ENCODE measurements at regions not wholly inside any gene's neighbourhood (a gene's known extent, or its start where the extent isn't known, plus 50 kb on each side); places are given as distances from the start of the nearest gene placed in this dataset.
"Not testable (repeated sequence)": the region's sequence is repeated elsewhere in the genome, so short reads cannot be mapped to it uniquely, and the experiment has no call there.

- ATAC-seq (no peak), DNase-seq (ENCODE audit: low spot score) (no peak)
- intact Hi-C loops (cut with DNase I) = no loop called here
Measured at GRCh38 chr12:127599436-127599835, 667.5 kb upstream of the TMEM132C start.

- intact Hi-C loops (cut with DNase I) = no loop called here
- DNase-seq (ENCODE audit: low spot score) = no peak
- ATAC-seq = no peak
Measured at GRCh38 chr12:127600211-127600610, 666.8 kb upstream of the TMEM132C start.

GRCh38 chr12:127606476-127607015 lies 660.4 kb upstream of the TMEM132C start:
- intact Hi-C loops (cut with DNase I) = no loop called here
- ATAC-seq (no peak), DNase-seq (ENCODE audit: low spot score) (no peak)

- ATAC-seq (no peak), DNase-seq (ENCODE audit: low spot score) (no peak)
- intact Hi-C loops (cut with DNase I) = no loop called here
Measured at GRCh38 chr12:127607146-127607725, 659.7 kb upstream of the TMEM132C start.

GRCh38 chr12:127608359-127608758 lies 658.6 kb upstream of the TMEM132C start:
- ATAC-seq; DNase-seq (ENCODE audit: low spot score); intact Hi-C loops (cut with DNase I): not testable (repeated sequence)

GRCh38 chr12:127613056-127613455 lies 653.9 kb upstream of the TMEM132C start:
- intact Hi-C loops (cut with DNase I) = no loop called here
- DNase-seq (ENCODE audit: low spot score) = no peak
- no peak for ATAC-seq

GRCh38 chr12:127619869-127620734 lies 646.9 kb upstream of the TMEM132C start:
- intact Hi-C loops (cut with DNase I) = no loop called here
- DNase-seq (ENCODE audit: low spot score) (no peak), ATAC-seq (no peak)

GRCh38 chr12:127620735-127621355 lies 646.1 kb upstream of the TMEM132C start:
- ATAC-seq (no peak), DNase-seq (ENCODE audit: low spot score) (no peak)
- intact Hi-C loops (cut with DNase I) = no loop called here

GRCh38 chr12:127621366-127621765 lies 645.6 kb upstream of the TMEM132C start:
- DNase-seq (ENCODE audit: low spot score) (no peak), ATAC-seq (no peak)
- intact Hi-C loops (cut with DNase I) = no loop called here

GRCh38 chr12:127623362-127623761 lies 643.6 kb upstream of the TMEM132C start:
- DNase-seq (ENCODE audit: low spot score) = no peak
- no peak for ATAC-seq
- intact Hi-C loops (cut with DNase I) = no loop called here

- intact Hi-C loops (cut with DNase I) = no loop called here
- no peak for DNase-seq (ENCODE audit: low spot score)
- no peak for ATAC-seq
Measured at GRCh38 chr12:127625176-127625771, 641.7 kb upstream of the TMEM132C start.

GRCh38 chr12:127628645-127629044 lies 638.3 kb upstream of the TMEM132C start:
- no peak for ATAC-seq
- DNase-seq (ENCODE audit: low spot score) = no peak
- intact Hi-C loops (cut with DNase I) = no loop called here

GRCh38 chr12:127629066-127629820 lies 637.7 kb upstream of the TMEM132C start:
- DNase-seq (ENCODE audit: low spot score) (no peak), ATAC-seq (no peak)
- intact Hi-C loops (cut with DNase I) = no loop called here

- intact Hi-C loops (cut with DNase I) = no loop called here
- DNase-seq (ENCODE audit: low spot score) (no peak), ATAC-seq (no peak)
Measured at GRCh38 chr12:127632461-127632860, 634.5 kb upstream of the TMEM132C start.

GRCh38 chr12:127635838-127636237 lies 631.1 kb upstream of the TMEM132C start:
- no peak for ATAC-seq
- intact Hi-C loops (cut with DNase I) = no loop called here
- DNase-seq (ENCODE audit: low spot score) = no peak

- intact Hi-C loops (cut with DNase I) = no loop called here
- DNase-seq (ENCODE audit: low spot score) (no peak), ATAC-seq (no peak)
Measured at GRCh38 chr12:127636882-127637281, 630.1 kb upstream of the TMEM132C start.

- ATAC-seq (peak; percentile 55), DNase-seq (ENCODE audit: low spot score) (no peak)
- intact Hi-C loops (cut with DNase I) = no loop called here
Measured at GRCh38 chr12:127640181-127640886, 626.6 kb upstream of the TMEM132C start.

GRCh38 chr12:127642208-127642607 lies 624.8 kb upstream of the TMEM132C start:
- DNase-seq (ENCODE audit: low spot score) = no peak
- intact Hi-C loops (cut with DNase I) = no loop called here
- ATAC-seq = no peak

Measured in sciatic nerve (tissue), 2 donors.